ENCODE measurements at regions not wholly inside any gene's neighbourhood (a gene's known extent, or its start where the extent isn't known, plus 50 kb on each side); places are given as distances from the start of the nearest gene placed in this dataset.

GRCh38 chr7:106337754-106338153 lies 53.0 kb upstream of the NAMPT start:
- FAIRE-seq = no peak

GRCh38 chr7:106335814-106336213 lies 51.0 kb upstream of the NAMPT start:
- FAIRE-seq = no peak
